ENCODE measurements at regions not wholly inside any gene's neighbourhood (a gene's known extent, or its start where the extent isn't known, plus 50 kb on each side); places are given as distances from the start of the nearest gene placed in this dataset.

DNA sequence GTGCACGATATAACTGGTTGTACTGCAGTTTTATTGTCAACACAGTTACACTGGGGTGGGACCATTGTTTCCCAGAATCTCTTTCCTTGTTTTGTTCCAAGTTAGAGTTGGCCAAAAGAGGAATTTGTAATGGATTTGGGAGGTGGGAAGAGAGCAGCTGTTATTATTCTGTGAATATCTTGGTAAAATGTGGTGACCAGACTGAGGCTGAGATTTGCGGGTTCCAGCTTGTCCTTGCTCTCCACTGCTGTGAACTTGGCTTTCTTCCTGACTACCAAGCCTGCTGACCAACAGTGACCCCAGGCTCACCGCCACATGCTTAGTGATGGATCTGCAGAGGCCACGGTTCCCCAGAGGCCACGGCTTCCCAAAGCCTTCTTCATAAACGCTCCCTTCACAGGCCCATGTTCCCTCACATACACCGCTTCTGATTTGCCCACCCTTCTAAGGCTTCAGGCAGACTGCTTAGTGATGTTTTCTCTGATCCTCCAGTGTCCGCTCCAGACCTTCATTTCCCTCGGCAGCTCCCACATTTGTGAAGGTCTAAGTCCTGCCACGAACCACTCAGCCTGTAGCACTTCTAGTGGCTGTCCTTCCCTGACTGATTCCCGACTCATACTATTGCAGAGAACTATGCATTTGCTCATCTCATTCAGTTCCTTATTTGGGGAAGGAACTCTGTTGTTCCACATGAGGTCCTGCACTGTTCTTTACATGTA is 525.5 kb upstream of the RGMA start:
- DNase-seq, result no peak

DNA sequence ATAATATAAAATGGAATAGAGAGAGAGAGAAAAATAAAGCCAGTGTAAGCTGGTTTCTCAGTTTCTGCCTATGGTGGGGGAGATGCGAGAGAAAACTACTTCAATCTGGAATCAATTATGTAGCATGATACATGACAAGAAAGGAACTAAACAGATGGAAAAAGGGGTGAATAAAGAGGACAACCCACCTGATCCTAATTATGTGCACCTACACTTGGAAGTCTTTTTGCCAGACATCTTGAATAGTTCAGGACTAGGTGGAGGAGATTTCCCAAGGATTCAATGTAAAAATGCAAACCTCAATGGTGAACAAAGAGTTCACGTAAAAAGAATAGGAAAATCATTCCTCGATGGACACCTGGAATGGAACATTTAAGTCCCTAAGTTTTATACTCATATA is 524.4 kb upstream of the RGMA start:
- no peak for DNase-seq

DNA sequence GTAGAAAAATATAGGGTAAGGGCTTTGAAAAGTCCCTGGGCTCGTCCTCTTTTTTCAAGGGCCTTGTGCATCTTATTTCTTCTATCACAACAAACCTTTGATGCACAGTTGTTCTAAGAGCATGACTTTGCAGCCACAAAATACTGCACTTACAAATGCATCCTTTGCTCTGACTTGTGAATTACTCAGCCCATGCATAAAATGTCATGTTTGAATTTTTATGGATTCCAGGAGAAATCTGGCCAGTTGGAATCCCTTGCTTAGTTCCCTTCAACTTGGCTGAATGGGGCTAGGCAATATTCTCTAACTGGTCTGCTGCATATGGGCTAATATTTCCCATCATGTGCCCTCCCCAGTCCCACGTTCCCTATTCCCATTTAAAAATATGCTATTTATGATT is 523.9 kb upstream of the RGMA start:
- no peak for DNase-seq

DNA sequence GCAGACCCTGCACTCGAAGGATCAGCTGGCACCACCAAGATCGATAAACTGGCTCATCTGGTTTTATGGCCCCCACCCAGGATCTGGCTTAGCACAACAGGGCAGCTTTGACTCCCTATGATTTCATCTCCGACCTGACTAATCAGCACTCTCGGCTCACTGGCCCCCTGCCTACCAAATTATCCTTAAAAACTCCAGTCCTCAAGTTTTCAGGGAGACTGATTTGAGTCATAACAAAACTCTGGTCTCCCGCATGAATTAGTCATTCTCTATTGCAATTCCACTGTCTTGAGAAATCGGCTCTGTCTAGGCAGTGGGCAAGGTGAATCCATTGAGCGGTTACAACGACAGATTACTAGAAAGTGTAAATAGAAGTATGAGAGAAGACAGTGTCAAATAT is 521.9 kb upstream of the RGMA start:
- no peak for DNase-seq

DNA sequence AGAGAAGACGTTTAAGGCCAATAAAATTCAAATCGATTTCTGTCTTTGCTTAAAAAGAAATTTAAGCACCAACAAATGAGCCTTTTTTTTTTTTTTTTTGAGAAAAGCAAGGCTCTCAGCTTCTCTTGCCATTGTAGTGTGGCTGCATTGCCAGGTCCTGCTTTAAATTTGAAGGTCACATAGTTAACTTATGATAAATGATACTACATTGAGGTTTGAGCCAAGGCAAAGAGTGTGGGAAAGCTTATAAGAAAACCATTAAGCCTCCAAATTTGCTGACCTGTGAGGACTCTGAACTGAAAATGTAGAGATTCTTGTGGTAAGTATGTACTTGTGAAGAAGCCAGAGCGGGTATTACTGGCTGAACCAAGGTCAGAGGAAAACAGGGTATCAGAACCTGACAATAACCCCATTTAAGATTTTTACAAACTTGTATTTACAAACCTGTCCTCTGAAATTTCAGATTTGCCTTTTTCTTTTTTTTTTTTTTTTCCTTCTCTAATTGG is 519.7 kb upstream of the RGMA start:
- DNase-seq, result no peak

DNA sequence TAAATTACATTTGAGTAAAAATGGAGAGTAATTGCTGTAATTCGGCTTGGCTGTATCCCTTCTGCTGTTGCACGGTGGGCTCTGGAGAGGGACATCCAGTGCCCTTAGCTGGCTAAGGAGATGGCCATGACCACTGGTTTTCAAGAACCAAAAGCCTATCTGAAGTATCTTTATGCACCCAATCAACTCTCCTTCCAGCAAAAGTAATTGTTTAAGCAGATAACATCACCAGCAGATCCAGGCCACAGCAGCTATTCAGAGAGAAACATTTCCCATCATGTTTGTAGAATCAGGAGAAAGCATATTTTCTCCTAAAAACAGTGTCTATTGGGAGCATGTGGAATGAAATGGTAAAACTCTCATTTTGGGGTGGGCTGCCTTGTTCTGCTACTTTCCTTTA is 514.5 kb upstream of the RGMA start:
- DNase-seq, result no peak

DNA sequence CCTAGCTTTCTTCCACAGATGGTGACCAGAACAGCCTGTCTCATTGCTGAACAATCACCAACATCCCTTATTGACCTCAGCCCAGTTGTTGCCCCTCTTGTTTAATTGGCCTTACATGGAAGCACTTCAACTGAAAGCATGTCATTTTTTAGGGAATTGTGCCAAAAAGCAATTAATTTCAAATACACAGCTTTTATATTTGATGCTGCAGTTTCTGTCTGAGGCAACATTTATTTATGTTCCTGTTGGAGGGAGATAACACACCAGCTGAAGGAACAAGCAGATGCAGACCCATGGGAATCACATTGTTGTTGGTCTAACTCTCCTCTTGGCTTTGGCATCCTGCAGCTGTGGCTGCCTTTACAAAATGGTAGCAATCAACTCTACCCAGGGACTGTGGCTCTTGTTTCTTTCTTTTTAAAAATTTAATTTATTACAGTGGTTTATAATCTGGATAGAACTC is 498.1 kb upstream of the RGMA start:
- no peak for DNase-seq

DNA sequence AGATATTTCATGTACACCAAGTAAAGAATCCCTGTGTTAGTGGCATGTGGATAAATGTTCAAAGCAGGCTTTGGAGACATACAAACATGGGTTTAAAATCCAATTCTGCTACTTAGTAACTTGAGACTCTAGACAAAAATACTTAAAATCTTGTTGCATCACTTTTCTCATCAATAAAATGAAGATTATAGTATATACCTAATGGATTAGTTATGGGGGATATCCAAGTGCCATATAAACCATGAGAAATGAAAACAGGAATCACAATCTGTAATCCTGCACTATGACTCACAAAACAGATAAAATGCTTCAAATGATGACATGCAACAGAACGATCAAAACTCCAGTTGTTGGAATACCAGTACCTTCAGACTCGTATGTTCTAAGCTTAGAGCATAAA is 496.0 kb upstream of the RGMA start:
- no peak for DNase-seq

DNA sequence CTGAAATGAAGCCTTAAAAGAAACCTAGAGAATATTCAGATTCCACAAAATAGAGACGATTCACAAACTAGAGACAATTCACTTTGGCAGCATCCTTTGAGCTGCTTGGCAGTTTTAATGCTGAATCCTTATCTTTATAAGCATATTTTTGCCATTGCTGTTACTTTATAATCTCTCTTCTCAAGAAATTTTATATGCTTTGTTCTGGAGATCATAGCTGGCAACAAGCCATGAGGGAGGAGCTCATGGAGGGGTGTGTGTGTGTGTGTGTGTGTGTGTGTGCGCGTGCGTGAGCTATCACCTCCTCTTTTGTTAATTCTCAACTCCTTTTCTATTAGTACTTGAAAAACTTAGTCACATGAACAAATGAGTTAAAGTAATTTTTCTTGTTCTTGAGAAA is 495.0 kb upstream of the RGMA start:
- no peak for DNase-seq

DNA sequence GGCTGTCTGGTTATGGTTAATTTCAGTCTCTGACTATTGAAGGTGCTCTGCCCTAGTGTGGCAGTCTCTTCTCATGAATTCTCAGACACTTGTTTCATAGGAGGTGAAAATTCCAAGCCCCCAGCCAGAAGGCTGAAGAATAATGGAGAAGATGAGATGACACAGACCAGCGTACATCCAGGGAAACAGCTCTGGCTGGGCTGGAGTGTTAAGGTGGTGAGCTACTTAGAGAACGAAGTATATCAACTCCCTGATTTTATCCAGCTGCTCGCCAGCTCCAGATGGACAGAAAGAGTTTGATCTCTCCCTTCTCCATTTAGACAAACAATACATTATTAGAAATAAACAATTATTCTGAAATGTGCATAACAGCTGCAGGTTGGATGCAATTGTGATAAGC is 494.5 kb upstream of the RGMA start:
- DNase-seq, result no peak

DNA sequence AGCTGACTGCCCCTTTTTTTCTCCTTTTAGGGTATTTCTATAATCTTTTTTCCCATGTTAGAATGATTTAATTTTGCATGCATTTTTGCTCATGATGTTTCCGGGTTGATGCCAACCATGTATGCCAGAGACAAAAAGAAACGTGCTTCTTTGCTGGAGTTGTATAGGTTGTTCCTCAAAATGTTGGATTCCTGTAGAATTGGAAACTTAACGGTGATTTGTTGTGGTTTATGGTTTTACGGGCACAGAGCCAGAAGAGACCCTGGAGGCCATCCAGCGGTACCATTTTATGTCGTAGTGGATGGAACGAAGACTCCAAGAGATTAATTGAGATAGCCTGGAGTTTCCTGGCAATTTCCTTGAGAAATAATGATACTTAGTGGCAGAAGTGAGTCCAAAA is 481.5 kb upstream of the RGMA start:
- no peak for DNase-seq

DNA sequence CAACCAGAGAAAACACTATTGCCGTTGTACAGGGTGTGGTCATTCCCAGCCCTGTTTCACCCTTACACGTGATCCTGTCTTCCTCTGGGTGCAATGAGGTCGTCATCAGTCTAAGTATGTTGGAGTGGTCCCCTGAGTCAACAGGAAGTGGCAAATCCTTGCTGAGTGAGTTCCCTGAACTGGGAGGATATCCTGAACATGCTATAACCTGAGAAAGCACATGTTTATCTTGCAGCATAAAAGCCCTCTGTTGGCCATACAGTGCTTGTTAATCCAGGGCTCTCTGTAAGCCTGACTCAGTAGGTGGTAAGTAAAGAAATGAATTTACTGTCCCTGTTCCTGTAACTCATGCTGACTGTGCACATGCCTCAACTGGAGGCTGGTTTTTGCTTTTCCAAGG is 477.8 kb upstream of the RGMA start:
- DNase-seq, result no peak

DNA sequence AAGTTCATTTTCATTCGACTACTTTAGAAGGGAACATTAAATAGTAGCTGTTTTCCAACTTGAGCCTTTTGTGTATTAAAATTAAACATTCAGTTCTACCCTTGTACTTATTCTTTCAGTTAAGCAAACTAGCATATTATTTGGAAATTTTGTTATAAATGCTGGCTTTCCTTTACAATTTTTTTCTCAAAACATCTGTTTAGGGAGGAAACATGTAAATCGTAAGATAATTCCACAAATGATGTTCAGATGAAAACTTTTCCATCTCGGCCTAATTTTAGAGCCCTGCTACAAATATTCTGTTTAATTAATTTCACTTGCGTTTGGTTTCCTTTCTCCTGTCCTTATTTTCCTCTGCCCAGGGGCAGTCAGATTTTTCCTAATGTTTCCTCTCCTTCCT is 476.2 kb upstream of the RGMA start:
- DNase-seq, result no peak

DNA sequence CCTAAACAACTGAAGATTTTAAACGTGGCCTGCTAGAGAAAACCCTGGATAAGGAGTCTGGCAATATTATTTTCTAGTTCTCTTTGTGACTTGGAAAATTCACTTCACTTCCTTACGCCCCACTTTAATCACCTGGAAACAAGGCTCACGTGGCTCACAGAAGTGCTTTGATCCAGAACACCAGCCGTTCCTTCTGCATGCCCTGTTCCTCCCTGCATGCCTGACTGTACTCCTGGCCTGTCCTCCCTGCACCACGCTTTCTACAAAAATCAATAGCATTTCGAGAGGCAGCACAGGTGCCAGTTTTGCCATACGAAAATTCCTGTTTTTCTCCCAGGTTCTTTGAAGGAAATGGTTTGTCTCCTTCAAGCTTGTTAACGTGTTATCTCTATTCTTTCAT is 474.2 kb upstream of the RGMA start:
- no peak for DNase-seq

DNA sequence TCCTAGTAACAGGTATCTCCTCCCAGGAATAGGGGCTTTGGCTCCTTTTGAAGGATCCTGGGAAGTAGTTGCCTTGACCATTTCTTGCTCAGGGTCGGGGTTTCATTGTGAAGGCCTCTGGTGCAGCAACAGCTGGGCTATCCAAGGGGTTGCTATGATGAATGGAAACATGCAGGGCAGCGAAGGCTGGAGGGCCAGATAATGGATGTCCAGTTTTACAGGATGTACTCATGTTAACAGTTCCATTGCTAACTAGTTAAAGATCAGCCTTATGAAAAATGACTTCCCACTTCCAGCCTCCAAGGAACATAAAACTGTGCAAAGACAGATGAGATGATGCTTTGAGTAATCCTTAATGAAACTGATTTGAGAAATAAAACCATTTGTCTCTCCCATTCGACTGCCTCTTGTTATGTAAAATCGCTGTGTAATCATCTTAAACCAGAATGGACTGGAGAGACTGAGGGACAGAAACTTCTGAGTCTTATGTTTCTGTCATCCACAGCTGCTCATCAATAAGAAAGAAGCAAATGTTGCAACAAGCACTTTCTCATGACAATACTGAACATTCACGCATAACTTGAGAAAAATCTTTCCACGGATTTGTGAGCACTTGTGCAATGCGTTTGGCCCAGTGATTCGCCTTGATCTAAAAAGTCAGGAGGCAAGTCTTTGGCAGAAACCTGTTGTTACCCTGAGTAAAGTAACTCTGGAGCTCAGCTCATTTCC is 473.5 kb upstream of the RGMA start:
- DNase-seq, result no peak

DNA sequence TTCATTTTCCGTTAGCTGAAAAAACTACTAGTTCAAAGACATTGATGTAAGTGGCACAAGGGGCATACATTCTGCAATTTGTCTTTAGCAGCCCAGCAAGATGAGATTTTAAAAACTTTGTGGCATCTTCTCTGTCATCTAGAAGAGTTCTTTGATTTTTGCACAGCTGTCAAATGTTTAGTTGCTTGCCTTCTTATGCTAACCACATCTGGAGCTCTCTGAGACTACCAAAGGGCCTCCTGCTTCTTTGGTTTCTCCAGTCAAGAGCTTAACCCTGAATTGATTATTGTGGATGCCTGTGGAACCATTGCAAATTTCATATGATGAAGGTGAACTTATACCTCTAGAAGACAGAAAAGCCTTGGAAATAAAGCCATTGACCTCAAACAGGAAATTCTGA is 468.7 kb upstream of the RGMA start:
- no peak for DNase-seq

DNA sequence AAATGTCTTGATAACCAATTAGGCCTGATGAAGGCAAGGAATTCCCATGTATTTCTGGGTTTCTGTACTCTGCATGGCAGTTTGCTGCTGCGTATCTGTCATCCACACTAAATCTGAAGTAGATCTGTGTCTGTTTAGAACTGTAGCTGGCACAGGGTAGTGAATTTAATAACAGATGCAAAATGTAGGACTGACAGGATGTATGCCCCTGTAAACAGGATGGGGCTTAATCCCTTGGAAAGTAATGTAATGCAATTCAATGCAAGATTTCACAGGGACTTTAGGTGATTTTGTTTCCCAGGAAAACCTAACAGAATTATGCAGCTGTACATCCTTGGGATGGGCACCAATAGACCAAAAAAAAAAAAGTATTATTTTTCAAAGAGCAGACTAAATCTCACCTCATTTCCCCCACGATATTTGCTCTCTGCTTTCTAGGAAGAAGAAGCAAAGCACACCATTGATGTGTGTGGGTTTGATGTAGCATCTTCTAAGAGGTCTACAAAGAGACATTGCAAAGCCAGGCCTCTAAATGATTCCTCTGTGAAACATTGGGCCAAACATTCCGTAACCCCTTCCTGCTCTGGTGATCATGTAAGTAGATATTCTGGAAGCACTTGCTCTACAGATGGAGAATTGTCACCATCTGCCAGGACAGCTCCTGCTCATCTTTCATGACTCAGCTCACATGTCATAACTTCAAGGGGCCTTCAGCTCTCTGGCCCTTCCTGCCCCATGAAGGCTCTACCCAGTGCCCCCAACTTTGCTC is 464.3 kb upstream of the RGMA start:
- DNase-seq, result no peak

DNA sequence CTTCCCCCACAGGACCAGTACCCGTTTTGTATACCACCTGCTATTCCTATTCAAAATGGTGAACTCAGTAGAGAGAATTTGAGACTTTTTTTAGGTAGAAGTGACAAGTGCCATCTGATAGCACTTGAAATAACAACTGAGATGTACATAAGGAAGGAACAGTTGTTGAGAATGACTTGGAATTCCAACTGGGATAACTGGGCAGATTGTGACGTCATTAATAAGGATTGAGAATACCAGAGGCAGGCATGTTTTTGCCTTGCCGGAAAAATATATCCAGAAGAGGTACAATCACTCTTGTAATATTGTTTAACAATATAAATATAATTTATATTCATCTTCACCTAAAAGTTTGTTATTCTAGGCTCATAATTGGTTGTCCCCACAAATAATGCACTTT is 454.1 kb upstream of the RGMA start:
- no peak for DNase-seq

DNA sequence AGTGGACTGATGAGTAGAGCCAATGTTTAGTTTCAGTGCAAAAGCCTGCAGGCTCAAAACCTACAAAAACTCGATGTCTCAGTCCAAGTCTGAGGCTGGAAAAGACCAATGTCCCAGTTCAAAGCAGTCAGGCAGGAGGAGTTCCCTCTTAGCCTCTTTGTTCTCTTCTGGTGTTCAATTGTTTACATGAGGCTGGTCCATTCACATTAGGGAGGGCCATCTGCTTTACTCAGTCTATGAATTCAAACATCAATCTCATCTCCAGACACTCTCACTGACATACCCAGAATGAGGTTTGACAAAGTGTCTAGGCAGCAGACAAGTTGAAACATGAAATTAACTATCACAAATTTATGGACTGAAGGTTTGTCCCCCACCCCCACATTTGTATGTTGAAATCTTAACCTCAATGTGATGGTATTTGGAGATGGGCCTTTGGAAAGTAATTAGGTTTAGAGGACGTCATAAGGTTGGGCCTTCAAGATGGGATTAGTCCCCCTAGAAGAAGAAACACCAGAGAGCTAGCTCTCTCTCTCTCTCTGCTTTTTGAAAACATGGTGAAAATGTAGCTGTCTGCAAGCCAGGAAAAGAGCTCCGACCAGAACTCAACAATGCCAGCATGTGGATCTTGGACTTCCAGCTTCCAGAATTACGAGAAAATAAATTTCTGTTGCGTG is 438.5 kb upstream of the RGMA start:
- DNase-seq, result no peak

DNA sequence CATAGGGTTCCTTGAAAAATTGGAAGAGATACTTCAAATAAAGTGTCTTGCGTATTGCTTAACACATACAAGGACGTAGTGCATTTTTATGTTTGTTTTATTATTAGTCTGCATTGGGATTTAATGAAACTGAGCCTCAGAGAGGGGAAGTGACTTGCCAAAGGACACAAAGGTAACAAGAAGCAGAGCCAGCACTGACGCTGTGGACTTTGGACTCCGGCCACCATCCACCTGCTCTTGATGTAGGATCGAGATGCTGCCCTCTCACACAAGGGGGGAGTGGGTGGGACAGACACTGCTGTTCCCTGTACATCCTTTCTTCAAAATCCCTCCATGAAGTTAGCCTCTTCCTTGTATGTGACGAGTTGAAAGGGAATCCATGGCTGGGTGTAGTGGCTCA is 435.4 kb upstream of the RGMA start:
- no peak for DNase-seq

DNA sequence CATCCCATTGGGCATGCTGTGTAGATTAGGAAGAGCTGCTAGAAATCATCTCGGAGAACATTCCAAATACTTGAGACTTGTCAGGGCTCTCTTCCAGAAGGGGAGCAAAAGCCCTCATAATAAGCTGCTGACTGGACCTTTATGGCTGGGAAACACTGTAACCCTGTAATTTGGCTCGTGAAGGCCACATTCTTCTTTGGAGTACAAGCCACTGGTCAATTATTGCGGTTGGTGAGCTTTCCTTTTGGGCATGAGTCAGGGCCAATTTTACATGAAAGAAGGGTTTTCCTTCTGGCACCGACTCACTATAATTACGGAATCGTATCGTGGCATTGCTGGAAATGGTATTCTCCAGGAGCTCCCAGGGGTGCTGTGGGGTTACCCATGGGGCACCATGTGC is 434.5 kb upstream of the RGMA start:
- DNase-seq, result no peak

DNA sequence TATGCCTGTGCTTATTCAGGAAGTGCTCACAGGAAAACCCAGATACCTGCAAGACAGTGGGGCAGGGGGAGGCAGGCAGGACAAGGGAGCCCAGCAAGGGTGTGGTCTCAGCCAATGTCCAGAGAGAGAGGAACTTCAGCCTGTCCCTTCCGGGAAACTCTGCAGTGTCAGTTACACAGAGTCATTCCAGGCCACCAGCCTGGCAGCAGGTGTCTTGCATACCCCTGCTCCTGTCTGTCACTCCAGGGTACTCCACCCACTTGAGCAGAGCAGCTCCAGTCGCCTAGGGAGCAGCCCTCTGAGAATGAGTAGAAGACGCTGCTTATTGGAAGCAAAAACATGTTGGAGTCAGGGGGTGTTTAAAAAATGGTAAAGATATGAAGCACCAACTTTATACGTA is 431.2 kb upstream of the RGMA start:
- no peak for DNase-seq

DNA sequence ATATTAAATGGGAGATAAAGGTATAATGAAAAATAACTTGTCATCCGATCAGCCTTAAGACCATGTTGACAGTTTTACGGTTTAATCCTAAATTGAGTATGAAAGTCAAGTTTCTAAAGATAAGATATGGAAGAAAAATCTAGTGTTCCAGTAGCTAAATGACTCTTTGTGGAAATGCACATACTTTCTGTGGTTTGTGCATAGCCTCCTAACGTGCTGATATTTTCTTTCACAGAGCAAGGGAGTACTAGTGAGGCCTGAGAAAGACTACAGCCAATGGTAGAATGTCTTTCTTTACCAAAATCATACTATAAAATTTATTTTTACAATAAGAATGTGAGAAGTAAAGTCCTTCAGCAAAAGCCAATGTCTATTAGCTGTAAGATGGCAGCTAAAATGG is 430.6 kb upstream of the RGMA start:
- no peak for DNase-seq

All from CD4-positive, alpha-beta T cell treated with Interleukin-10 for 1 hour (primary cell).